ENCODE measurements at regions not wholly inside any gene's neighbourhood (a gene's known extent, or its start where the extent isn't known, plus 50 kb on each side); places are given as distances from the start of the nearest gene placed in this dataset.

DNA sequence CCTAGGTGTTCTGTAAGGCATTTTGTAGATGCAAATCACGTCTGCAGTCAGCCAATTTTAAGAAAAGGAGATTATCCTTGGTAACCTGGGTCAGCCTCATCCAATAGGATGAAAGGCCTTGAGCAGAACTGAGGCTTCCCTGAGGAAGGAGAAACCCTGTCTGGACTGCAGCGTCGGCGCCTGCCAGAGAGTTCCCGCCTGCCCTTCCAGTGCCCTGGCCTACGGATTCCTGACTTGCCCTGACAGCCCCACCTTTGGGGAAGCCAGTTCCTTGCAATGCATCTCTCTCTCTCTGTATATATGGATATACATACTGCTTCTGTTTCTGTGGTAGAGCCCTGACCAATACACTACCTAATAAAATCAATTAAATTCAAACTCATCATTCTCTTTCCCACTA, 66.2 kb upstream of the RUFY1 start:
- no peak for FAIRE-seq
- no peak for DNase-seq (ENCODE audit: insufficient read length, low spot score)
- TF ChIP-seq SPI1 (IDR thresholded peaks at IDR 0.05; ENCODE audit: low read depth, low read length) (no peak), TAF1 (IDR thresholded peaks at IDR 0.05; ENCODE audit: low read depth, low read length) (no peak), POLR2AphosphoS5 (IDR thresholded peaks at IDR 0.05; ENCODE audit: low read depth, low read length) (no peak), PAX5 (IDR thresholded peaks at IDR 0.05; ENCODE audit: insufficient read depth, low read length, severe bottlenecking) (no peak), POLR2A (IDR thresholded peaks at IDR 0.05; ENCODE audit: low read depth, low read length) (no peak), POU2F2 (IDR thresholded peaks at IDR 0.05; ENCODE audit: low read depth, low read length) (no peak)

DNA sequence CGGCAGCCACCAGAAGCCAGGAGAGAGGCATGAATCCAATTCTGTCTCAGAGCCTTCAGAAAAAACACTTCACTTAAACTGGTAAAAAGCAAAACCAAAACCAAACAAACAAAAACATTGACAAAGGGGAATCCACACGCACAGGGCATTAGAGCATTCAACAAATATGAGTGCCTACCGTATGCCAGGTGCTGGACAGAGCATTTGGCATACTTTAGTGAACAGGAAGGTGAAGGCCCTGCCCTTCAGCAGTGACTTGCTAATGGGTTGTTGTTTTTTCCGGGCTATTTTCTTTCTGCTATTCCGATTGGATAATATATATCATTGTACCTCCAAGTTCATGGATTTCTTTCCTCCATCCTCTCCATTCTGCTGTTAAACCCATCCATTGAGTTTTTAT, 71.7 kb upstream of the RUFY1 start:
- TF ChIP-seq POU2F2 (IDR thresholded peaks at IDR 0.05; ENCODE audit: low read depth, low read length) (no peak), TAF1 (IDR thresholded peaks at IDR 0.05; ENCODE audit: low read depth, low read length) (no peak), POLR2AphosphoS5 (IDR thresholded peaks at IDR 0.05; ENCODE audit: low read depth, low read length) (no peak), POLR2A (IDR thresholded peaks at IDR 0.05; ENCODE audit: low read depth, low read length) (no peak), PAX5 (IDR thresholded peaks at IDR 0.05; ENCODE audit: insufficient read depth, low read length, severe bottlenecking) (no peak), SPI1 (IDR thresholded peaks at IDR 0.05; ENCODE audit: low read depth, low read length) (no peak)
- FAIRE-seq (no peak), DNase-seq (ENCODE audit: insufficient read length, low spot score) (no peak)

DNA sequence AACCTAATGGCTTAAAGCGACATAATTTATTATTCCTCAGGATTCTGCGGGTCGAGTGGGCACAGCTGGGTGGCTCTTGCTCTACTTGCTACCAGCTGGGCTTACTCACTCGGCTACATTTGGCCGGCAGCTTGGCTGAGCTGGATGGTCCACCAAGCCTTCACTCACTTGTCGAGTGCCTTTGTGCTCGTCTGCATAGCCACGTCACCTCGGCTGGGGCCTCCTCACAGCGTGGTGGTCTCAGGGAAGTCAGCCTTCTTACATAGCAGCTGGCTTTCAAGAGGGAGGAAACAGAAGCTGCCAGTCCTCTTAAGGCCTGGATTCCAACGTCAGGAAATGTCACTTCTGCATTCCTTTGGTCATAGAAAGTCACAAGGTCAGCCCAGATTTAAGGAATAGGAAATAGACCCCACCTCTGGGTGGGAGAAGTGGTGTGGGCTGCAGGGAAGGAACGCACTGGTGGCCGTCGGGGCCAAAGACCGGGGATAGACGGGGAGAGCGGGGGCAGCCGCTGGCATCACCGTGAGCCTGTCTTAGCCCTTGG, 75.1 kb upstream of the RUFY1 start:
- FAIRE-seq (no peak), DNase-seq (ENCODE audit: insufficient read length, low spot score) (no peak)
- TF ChIP-seq POU2F2 (IDR thresholded peaks at IDR 0.05; ENCODE audit: low read depth, low read length), result no peak
- TF ChIP-seq TAF1 (IDR thresholded peaks at IDR 0.05; ENCODE audit: low read depth, low read length), result no peak
- no peak for TF ChIP-seq POLR2A (IDR thresholded peaks at IDR 0.05; ENCODE audit: low read depth, low read length)
- TF ChIP-seq SPI1 (IDR thresholded peaks at IDR 0.05; ENCODE audit: low read depth, low read length), result no peak
- TF ChIP-seq POLR2AphosphoS5 (IDR thresholded peaks at IDR 0.05; ENCODE audit: low read depth, low read length), result no peak
- no peak for TF ChIP-seq PAX5 (IDR thresholded peaks at IDR 0.05; ENCODE audit: insufficient read depth, low read length, severe bottlenecking)

DNA sequence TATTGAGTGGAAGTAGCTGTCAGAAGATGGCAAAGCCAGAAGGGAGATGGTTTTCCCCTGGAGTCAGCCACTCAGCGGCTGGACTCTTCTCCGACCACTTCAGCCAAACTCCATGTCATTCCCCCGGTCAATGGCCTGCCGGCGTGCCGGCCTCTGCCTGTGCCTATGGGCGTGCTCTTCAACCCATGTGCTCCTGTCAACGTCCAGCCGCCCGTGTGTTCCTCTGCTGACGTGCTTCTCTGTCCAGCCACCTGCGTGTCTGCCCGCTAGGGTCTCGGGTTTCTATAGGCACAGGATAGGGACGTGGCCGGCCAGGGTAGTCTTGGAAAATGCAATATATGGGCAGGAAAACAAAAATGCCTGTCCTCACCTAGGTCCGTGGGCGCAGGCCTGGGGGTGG, 77.7 kb upstream of the RUFY1 start:
- no peak for TF ChIP-seq POU2F2 (IDR thresholded peaks at IDR 0.05; ENCODE audit: low read depth, low read length)
- TF ChIP-seq POLR2A (IDR thresholded peaks at IDR 0.05; ENCODE audit: low read depth, low read length), result no peak
- no peak for TF ChIP-seq POLR2AphosphoS5 (IDR thresholded peaks at IDR 0.05; ENCODE audit: low read depth, low read length)
- TF ChIP-seq SPI1 (IDR thresholded peaks at IDR 0.05; ENCODE audit: low read depth, low read length), result no peak

DNA sequence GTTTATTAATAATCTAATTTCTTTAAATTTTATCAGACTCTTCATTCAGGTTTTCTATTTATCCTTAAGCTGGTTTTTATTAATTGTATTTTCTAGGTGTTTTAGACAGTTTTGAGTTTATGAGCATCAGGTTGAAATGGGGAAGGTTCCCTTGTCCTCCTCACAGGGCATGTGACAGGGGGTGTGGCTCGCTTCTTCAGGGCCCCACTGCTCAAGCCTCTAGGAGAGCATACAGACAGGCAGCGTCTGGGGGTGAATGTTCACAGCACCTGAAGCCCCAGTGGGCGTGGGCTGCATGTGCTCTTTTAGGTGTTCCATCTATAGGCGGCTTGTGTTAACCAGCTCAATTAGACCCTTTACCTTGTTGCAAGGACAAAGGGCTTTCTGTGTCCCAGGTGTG, 78.2 kb upstream of the RUFY1 start:
- TF ChIP-seq POU2F2 (IDR thresholded peaks at IDR 0.05; ENCODE audit: low read depth, low read length) (no peak), POLR2AphosphoS5 (IDR thresholded peaks at IDR 0.05; ENCODE audit: low read depth, low read length) (no peak), POLR2A (IDR thresholded peaks at IDR 0.05; ENCODE audit: low read depth, low read length) (no peak), SPI1 (IDR thresholded peaks at IDR 0.05; ENCODE audit: low read depth, low read length) (no peak), TAF1 (IDR thresholded peaks at IDR 0.05; ENCODE audit: low read depth, low read length) (no peak), PAX5 (IDR thresholded peaks at IDR 0.05; ENCODE audit: insufficient read depth, low read length, severe bottlenecking) (no peak)
- no peak for DNase-seq (ENCODE audit: insufficient read length, low spot score)
- FAIRE-seq, result no peak

More for the DNA sequence above, 77.7 kb upstream of the RUFY1 start:
- no peak for DNase-seq (ENCODE audit: insufficient read length, low spot score)
- FAIRE-seq, result no peak

DNA sequence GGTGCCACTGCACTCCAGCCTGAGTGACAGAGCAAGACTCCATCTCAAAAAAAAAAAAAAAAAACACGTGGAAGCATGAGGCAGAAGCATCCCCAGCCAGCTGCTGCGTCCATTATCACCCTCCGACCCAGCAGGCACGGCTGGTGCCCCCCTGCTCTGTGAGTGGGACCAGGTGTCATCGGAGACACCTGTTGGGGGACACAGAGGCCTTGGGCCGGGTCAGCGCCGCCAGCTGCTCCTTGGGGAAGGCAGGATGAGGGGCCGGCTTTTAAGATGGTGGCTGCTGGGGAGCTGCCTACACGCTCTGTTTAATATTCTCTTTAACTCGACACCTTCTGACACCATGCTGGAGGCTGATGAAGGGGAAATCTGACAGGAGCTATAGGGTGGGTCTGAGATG, 80.2 kb upstream of the RUFY1 start:
- FAIRE-seq (no peak), DNase-seq (ENCODE audit: insufficient read length, low spot score) (no peak)
- no peak for TF ChIP-seq PAX5 (IDR thresholded peaks at IDR 0.05; ENCODE audit: insufficient read depth, low read length, severe bottlenecking)
- no peak for TF ChIP-seq POLR2A (IDR thresholded peaks at IDR 0.05; ENCODE audit: low read depth, low read length)
- no peak for TF ChIP-seq POU2F2 (IDR thresholded peaks at IDR 0.05; ENCODE audit: low read depth, low read length)
- TF ChIP-seq POLR2AphosphoS5 (IDR thresholded peaks at IDR 0.05; ENCODE audit: low read depth, low read length), result no peak
- no peak for TF ChIP-seq SPI1 (IDR thresholded peaks at IDR 0.05; ENCODE audit: low read depth, low read length)

DNA sequence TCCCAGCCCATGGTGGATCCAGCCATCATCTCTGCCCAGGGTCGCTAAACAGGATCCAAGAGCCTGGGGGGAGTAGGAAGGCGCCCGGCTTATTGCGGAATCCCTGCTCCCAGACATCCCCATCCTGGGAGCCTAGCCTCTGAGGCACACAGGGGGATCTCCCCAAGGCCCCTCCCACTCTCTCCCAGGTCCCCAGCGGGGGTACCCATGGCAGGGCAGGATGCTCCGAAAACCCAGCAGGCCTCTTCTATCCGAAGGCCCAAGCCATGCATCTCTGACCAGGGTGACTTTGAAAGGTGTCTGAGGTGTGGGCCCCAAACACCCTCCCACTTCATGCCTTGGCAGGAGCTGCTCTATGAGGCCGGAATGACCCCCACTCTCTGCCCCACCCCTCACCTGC, 81.7 kb upstream of the RUFY1 start:
- no peak for DNase-seq (ENCODE audit: insufficient read length, low spot score)
- TF ChIP-seq PAX5 (IDR thresholded peaks at IDR 0.05; ENCODE audit: insufficient read depth, low read length, severe bottlenecking) (no peak), POLR2A (IDR thresholded peaks at IDR 0.05; ENCODE audit: low read depth, low read length) (no peak), SPI1 (IDR thresholded peaks at IDR 0.05; ENCODE audit: low read depth, low read length) (no peak), POLR2AphosphoS5 (IDR thresholded peaks at IDR 0.05; ENCODE audit: low read depth, low read length) (no peak), POU2F2 (IDR thresholded peaks at IDR 0.05; ENCODE audit: low read depth, low read length) (no peak)
- no peak for FAIRE-seq

DNA sequence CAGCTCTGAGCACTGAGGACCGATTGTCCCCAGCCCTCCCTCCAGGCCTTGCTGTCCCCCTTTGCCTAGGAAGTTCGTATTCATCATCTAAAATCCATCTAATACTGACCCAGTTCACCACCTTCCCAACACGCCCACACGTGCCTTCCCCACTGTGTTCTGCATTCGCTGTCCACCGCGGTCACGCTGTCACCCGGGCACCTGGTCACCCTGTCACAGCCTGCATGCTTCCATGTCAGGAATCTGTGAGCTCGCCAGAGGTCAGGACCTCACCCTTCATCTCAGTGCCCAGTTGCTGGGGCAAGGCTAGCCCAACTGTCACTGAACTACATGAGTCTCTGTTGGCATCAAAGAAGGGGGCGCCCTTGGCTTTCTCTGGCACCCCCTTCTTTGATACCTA, 82.9 kb upstream of the RUFY1 start:
- no peak for DNase-seq (ENCODE audit: insufficient read length, low spot score)
- FAIRE-seq, result no peak
- TF ChIP-seq POU2F2 (IDR thresholded peaks at IDR 0.05; ENCODE audit: low read depth, low read length) (no peak), POLR2A (IDR thresholded peaks at IDR 0.05; ENCODE audit: low read depth, low read length) (no peak)

DNA sequence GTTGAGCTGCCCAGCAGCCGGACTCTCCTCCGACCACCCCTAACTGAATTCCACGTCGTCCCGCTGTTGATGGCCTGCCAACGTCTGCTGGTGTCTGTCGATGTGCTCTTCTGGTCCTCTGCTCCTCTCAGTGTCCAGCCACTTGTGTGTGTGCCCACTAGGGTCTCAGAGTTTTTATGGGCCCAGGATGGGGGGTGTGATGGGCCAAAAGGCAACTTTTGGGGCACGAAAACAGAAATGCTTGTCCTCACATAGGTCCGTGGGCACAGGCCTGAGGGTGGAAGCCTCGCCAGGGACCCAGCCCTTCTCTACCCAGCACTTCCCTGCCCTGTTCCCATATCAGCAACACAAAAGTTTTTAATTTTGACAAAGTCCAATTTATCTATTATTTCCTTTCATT, 85.7 kb upstream of the RUFY1 start:
- TF ChIP-seq TAF1 (IDR thresholded peaks at IDR 0.05; ENCODE audit: low read depth, low read length), result no peak
- TF ChIP-seq POU2F2 (IDR thresholded peaks at IDR 0.05; ENCODE audit: low read depth, low read length), result no peak
- no peak for TF ChIP-seq POLR2AphosphoS5 (IDR thresholded peaks at IDR 0.05; ENCODE audit: low read depth, low read length)
- no peak for TF ChIP-seq POLR2A (IDR thresholded peaks at IDR 0.05; ENCODE audit: low read depth, low read length)
- no peak for TF ChIP-seq SPI1 (IDR thresholded peaks at IDR 0.05; ENCODE audit: low read depth, low read length)
- TF ChIP-seq PAX5 (IDR thresholded peaks at IDR 0.05; ENCODE audit: insufficient read depth, low read length, severe bottlenecking), result no peak
- FAIRE-seq (no peak), DNase-seq (ENCODE audit: insufficient read length, low spot score) (no peak)

DNA sequence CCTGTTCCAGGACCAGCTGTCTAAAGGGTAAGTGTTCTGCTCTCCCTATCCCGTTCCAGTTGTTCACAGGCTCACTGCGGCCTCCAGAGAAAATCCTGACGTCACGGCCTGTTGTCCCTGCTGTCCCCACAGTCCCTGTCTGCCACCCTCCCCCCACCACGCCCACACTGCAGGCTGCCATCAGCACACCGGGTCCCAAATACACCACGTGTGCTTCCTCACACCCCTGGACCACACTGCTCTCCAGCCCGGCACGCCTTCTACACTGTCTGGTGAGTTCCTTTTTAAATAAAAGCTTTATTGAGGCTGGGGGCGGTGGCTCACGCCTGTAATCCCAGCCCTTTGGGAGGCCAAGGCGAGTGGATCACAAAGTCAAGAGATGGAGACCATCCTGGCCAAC, 88.3 kb upstream of the RUFY1 start:
- FAIRE-seq (no peak), DNase-seq (ENCODE audit: insufficient read length, low spot score) (no peak)
- TF ChIP-seq POLR2AphosphoS5 (IDR thresholded peaks at IDR 0.05; ENCODE audit: low read depth, low read length) (no peak), POLR2A (IDR thresholded peaks at IDR 0.05; ENCODE audit: low read depth, low read length) (no peak), TAF1 (IDR thresholded peaks at IDR 0.05; ENCODE audit: low read depth, low read length) (no peak), POU2F2 (IDR thresholded peaks at IDR 0.05; ENCODE audit: low read depth, low read length) (no peak), SPI1 (IDR thresholded peaks at IDR 0.05; ENCODE audit: low read depth, low read length) (no peak), PAX5 (IDR thresholded peaks at IDR 0.05; ENCODE audit: insufficient read depth, low read length, severe bottlenecking) (no peak)

Measured in GM12891 (cell line).